Thyroid gland (tissue), 4 donors: ENCODE measurements at regions not wholly inside any gene's neighbourhood (a gene's known extent, or its start where the extent isn't known, plus 50 kb on each side); places are given as distances from the start of the nearest gene placed in this dataset.
A peak's percentile ranks its signal among the peaks of the same experiment; 100 is the strongest.

Experiments
- DNase-seq, 2 donors: peaks; one replicate each; pipeline ENCODE4 v3.0.0-alpha.2; 2019
- H3K27ac ChIP-seq, 3 donors: fragments of 200-600 bp; sonication (generic); 1 replicate in 2 of 3; 2 replicates in 1 of 3; pipeline ENCODE4 v1.5.1; 2016 to 2019; ENCODE audit warnings: mild to moderate bottlenecking in 1 of 3, moderate library complexity in 1 of 3
- H3K27me3 ChIP-seq: fragments of 200-600 bp; sonication (generic); one replicate; pipeline ENCODE4 v1.5.1; 2019
- H3K36me3 ChIP-seq, 2 donors: fragments of 200-600 bp; sonication (generic); one replicate each; pipeline ENCODE4 v1.5.1; 2016 to 2019
- H3K4me1 ChIP-seq, 2 donors: fragments of 200-600 bp; sonication (generic); one replicate each; pipeline ENCODE4 v1.5.1; 2017 to 2019
- H3K4me3 ChIP-seq, 3 donors: fragments of 200-600 bp; sonication (generic); replicated peaks in 1 of 3; 1 replicate in 2 of 3; 2 replicates in 1 of 3; pipeline ENCODE4 v1.5.1; 2016; ENCODE audit warnings: mild to moderate bottlenecking in 1 of 3
- H3K9me3 ChIP-seq: fragments of 200-600 bp; sonication (generic); one replicate; pipeline ENCODE4 v1.5.1; 2017
- POLR2A ChIP-seq, 2 donors: fragments of 450-650 bp; IDR thresholded peaks; one replicate each; pipeline ENCODE4 v1.6.1; 2017; ENCODE audit warnings: antibody characterized with exemption in 2 of 2, mild to moderate bottlenecking in 2 of 2, moderate library complexity in 1 of 2
- WGBS, 2 donors: methylation state at CpG; one replicate each; pipeline ENCODE4 v1.1.5; 2017; 5-methylcytosine and 5-hydroxymethylcytosine counted together
- intact Hi-C: fragments of 100-400 bp; cut with DNase I; formaldehyde crosslinking; loops from one replicate; pipeline ENCODE4 v1.15.1; 2023
- TF ChIP-seq, protein P1 (sequence below), 6 experiments: fragments of 200-600 bp in 3 of 6; fragments of 450-650 bp in 3 of 6; sonication (generic) in 3 of 6; IDR thresholded peaks; one replicate each; pipeline ENCODE4 v1.5.1; 2016 to 2019; ENCODE audit warnings: antibody characterized with exemption in 6 of 6, mild to moderate bottlenecking in 2 of 6, inconsistent platforms in 1 of 6, moderate library complexity in 1 of 6

DNA sequence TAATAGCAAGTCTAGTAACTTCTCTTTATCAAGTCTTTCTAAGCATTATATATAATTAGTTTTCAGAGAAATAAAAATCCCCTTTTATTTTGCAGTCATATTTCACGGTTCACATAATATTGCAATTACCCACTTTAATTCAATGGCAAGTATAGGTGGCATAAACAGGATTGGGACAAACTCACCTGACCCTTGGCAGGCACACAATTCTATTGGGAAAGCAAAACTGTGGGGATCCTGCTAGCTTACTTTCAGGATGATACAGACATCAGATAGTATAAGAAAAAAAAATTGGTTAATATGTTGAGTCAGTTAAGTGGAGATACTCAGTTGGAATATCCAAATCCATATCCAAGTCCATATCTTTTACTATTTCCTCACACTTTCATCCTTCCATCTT, 294.8 kb downstream of the SNX13 start:
- intact Hi-C loops: no loop called here
- no peak for DNase-seq
- no peak overlapping the region for H3K4me3 ChIP-seq
- TF ChIP-seq POLR2A (IDR thresholded peaks at IDR 0.05): no peak
- TF ChIP-seq, protein P1, sequence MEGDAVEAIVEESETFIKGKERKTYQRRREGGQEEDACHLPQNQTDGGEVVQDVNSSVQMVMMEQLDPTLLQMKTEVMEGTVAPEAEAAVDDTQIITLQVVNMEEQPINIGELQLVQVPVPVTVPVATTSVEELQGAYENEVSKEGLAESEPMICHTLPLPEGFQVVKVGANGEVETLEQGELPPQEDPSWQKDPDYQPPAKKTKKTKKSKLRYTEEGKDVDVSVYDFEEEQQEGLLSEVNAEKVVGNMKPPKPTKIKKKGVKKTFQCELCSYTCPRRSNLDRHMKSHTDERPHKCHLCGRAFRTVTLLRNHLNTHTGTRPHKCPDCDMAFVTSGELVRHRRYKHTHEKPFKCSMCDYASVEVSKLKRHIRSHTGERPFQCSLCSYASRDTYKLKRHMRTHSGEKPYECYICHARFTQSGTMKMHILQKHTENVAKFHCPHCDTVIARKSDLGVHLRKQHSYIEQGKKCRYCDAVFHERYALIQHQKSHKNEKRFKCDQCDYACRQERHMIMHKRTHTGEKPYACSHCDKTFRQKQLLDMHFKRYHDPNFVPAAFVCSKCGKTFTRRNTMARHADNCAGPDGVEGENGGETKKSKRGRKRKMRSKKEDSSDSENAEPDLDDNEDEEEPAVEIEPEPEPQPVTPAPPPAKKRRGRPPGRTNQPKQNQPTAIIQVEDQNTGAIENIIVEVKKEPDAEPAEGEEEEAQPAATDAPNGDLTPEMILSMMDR (IDR thresholded peaks at IDR 0.05): no peak
- H3K27ac ChIP-seq: no peak overlapping the region
- no peaks in the 10 kb centered on the region for H3K9me3 ChIP-seq
- WGBS, 2 donors: 92 to 97% methylated on average over 1 of the region's 1 CpG
- no peaks in the 10 kb centered on the region for H3K36me3 ChIP-seq
- no peaks in the 10 kb centered on the region for H3K4me1 ChIP-seq
- no peaks in the 10 kb centered on the region for H3K27me3 ChIP-seq

DNA sequence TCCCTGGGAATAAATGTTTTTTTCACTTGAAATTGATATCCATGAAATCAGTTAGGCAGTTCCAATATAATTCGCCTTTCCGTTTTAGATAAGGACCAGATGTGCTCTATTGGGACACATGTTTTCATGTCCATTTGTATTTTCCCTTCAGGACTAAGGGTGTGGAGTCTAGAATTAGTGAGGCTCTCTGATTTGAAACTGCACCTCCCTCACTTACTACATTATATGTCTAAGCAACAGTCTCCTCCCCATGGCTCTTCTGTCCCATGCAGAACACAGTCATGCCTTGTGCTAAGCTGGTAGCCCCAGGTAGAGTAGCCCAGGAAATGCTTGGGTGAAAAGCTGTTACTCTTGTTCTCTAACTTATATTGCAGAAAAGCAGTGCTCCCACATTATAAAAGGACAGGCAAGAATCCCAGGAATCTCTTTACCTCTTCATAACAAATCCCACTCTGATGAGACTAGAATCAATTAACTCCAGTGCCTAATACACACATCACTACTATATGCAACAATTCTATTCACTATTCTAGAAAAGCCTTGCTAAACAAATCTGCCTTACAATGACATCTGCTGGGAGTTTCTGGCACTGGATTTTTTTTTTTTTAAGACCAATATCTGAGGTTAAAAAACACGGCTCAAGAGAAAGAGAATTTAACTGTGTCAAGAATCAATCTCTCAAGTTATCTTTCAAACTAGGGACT, 293.9 kb downstream of the SNX13 start:
- H3K27ac ChIP-seq: no peak overlapping the region
- H3K4me3 ChIP-seq: no peak overlapping the region
- WGBS, 2 donors: 59 to 66% methylated on average over 3 of the region's 3 CpGs
- no peaks in the 10 kb centered on the region for H3K4me1 ChIP-seq
- H3K9me3 ChIP-seq: no peaks in the 10 kb centered on the region
- DNase-seq: no peak
- no peak for TF ChIP-seq POLR2A (IDR thresholded peaks at IDR 0.05)
- TF ChIP-seq, protein P1 (IDR thresholded peaks at IDR 0.05): peak in 2 of 6 experiments; percentile 15 to 16
- intact Hi-C loops: no loop called here
- H3K36me3 ChIP-seq: no peaks in the 10 kb centered on the region
- no peaks in the 10 kb centered on the region for H3K27me3 ChIP-seq

DNA sequence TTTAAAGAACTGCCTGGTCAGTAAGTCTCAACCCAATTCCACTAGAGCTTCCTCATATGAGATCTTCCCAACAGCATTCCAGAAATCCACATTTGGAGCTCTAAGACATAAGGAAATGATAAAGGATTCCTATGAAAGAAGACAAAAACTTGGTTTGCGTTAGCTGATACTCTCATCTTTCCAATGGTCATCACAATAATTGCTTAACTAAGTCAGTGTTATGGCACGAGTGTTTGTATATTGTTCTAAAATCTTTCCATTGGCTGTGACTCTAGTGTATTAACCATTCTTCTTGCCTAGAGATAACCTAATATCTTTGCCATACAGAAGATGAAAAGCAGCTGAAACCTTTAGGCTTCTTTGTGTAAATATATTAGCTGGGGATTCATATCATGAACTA, 289.0 kb downstream of the SNX13 start:
- Histone ChIP-seq H3K27ac (peak overlapping the region in 1 of 3 donors; percentile 36), H3K4me1 (no peaks in the 10 kb centered on the region), H3K9me3 (no peaks in the 10 kb centered on the region), H3K27me3 (no peaks in the 10 kb centered on the region), H3K4me3 (no peak overlapping the region), H3K36me3 (no peaks in the 10 kb centered on the region)
- WGBS, 2 donors: 76 to 83% methylated on average over 2 of the region's 2 CpGs
- TF ChIP-seq, protein P1 (IDR thresholded peaks at IDR 0.05): no peak
- TF ChIP-seq POLR2A (IDR thresholded peaks at IDR 0.05): no peak
- DNase-seq: no peak
- intact Hi-C loops: no loop called here

DNA sequence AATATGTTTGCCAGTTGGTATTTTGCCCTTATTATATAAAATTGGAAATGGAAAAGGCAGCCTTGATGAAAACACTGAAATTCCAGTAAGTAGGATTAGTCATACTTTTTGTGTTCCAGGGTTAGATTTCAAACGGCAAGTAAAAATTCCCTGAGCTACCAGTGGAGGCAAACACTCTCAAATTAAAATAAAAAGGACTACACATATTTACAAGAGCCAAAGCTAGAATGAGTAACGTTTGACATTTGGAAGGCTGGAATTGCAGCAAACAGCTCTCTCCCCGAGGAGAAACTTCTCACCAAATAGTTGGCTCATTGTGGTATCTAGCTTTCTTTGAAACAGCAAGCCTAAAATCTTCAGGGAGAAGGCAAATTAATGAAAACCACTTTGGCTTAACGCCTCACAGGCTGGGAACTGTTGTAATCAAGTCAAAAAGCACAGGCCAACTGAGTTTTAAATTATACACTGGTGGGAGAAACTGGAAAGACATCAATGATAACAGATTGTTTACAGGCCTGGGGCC, 288.4 kb downstream of the SNX13 start:
- Histone ChIP-seq H3K4me1 (no peaks in the 10 kb centered on the region), H3K36me3 (no peaks in the 10 kb centered on the region), H3K27ac (peak overlapping the region in 2 of 3 donors; percentile 17 to 36), H3K4me3 (no peak overlapping the region), H3K27me3 (no peaks in the 10 kb centered on the region), H3K9me3 (no peaks in the 10 kb centered on the region)
- no peak for DNase-seq
- 51 to 54% methylated on average over 4 of the region's 4 CpGs for WGBS, 2 donors
- TF ChIP-seq, protein P1 (IDR thresholded peaks at IDR 0.05): no peak
- no peak for TF ChIP-seq POLR2A (IDR thresholded peaks at IDR 0.05)
- intact Hi-C loops: no loop called here

DNA sequence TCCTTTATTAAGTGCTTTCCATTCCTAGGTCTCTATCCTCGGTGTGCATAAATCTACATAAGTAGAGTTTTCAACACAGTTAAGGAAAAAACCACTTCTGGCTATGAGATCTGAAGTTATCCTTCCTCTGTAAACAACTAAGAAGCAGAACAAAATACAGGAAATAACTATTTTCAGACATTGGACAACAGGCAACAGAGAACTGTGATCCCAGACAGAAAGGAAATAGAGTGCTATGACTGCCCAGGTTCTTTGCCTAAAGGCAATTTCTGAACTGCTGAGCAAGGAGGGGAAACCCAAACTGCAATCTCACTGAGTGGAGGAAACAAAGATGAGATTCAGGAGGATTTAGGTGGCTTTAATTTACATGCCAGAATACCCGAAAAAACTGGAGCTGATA, 285.4 kb downstream of the SNX13 start:
- Histone ChIP-seq H3K4me3 (no peak overlapping the region), H3K27ac (no peak overlapping the region), H3K36me3 (no peaks in the 10 kb centered on the region), H3K4me1 (no peaks in the 10 kb centered on the region), H3K27me3 (no peaks in the 10 kb centered on the region), H3K9me3 (no peaks in the 10 kb centered on the region)
- no peak for DNase-seq
- 59 to 63% methylated on average over 2 of the region's 2 CpGs for whole genome bisulfite sequencing, 2 donors
- intact Hi-C loops: no loop called here
- no peak for TF ChIP-seq POLR2A (IDR thresholded peaks at IDR 0.05)
- TF ChIP-seq, protein P1 (IDR thresholded peaks at IDR 0.05): no peak
